ENCODE measurements at regions not wholly inside any gene's neighbourhood (a gene's known extent, or its start where the extent isn't known, plus 50 kb on each side); places are given as distances from the start of the nearest gene placed in this dataset.

DNA sequence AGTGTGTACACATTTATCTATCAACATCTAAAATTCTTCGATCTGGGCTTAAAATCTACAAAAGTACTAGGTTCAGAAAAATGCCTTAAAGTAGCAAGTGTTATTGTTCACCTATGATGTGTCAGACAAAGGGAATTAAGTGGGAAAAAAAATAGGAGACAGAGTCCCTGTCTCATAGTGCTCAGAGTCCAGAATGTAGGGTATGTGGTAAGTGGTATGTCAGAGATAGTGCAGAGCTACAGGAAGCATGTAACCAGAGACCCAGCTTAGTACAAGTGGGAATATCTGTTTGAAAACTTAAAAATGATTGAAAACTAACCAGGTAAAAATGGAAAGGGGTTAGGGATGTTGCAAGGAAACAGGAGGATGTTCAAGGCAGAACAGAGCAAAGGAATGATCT, 482.8 kb downstream of the ELAVL2 start:
- DNase-seq (ENCODE audit: low spot score in 2 of 2), result no peak
- intact Hi-C loops (cut with DNase I), result no loop called here
- no peaks in the 10 kb centered on the region for H3K4me1 ChIP-seq
- H3K9me3 ChIP-seq, result peaks cover 0 to 7% of the 10 kb centered on the region in 2 donors
- no peak overlapping the region for H3K4me3 ChIP-seq
- H3K27me3 ChIP-seq, result no peaks in the 10 kb centered on the region
- H3K36me3 ChIP-seq, result no peaks in the 10 kb centered on the region
- TF ChIP-seq, protein P1, sequence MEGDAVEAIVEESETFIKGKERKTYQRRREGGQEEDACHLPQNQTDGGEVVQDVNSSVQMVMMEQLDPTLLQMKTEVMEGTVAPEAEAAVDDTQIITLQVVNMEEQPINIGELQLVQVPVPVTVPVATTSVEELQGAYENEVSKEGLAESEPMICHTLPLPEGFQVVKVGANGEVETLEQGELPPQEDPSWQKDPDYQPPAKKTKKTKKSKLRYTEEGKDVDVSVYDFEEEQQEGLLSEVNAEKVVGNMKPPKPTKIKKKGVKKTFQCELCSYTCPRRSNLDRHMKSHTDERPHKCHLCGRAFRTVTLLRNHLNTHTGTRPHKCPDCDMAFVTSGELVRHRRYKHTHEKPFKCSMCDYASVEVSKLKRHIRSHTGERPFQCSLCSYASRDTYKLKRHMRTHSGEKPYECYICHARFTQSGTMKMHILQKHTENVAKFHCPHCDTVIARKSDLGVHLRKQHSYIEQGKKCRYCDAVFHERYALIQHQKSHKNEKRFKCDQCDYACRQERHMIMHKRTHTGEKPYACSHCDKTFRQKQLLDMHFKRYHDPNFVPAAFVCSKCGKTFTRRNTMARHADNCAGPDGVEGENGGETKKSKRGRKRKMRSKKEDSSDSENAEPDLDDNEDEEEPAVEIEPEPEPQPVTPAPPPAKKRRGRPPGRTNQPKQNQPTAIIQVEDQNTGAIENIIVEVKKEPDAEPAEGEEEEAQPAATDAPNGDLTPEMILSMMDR (IDR thresholded peaks at IDR 0.05), result no peak
- H3K27ac ChIP-seq, result no peak overlapping the region

DNA sequence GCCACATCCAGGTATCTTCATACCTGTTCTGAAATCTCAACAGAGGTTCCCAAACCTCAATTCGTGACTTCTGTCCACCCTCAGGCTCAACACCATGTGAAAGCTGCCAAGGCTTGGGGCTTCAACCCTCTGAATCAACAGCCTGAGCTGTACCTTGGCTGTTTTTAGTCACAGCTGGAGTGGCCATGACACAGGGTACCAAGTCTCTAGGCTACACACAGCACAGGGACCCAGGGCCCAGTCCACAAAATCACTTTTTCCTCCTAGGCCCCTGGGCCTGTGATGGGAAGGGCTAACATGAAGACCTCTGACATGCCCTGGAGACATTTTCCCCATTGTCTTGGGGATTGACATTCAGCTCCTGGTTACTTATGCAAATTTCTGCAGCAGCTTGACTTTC, 464.9 kb downstream of the ELAVL2 start:
- peaks cover 0 to 10% of the 10 kb centered on the region in 2 donors for H3K9me3 ChIP-seq
- H3K27me3 ChIP-seq, result no peaks in the 10 kb centered on the region
- TF ChIP-seq, protein P1 (IDR thresholded peaks at IDR 0.05), result no peak
- H3K36me3 ChIP-seq, result no peaks in the 10 kb centered on the region
- H3K27ac ChIP-seq, result no peak overlapping the region
- intact Hi-C loops (cut with DNase I), result no loop called here
- H3K4me1 ChIP-seq, result no peaks in the 10 kb centered on the region
- DNase-seq (ENCODE audit: low spot score in 2 of 2), result no peak
- H3K4me3 ChIP-seq, result no peak overlapping the region

DNA sequence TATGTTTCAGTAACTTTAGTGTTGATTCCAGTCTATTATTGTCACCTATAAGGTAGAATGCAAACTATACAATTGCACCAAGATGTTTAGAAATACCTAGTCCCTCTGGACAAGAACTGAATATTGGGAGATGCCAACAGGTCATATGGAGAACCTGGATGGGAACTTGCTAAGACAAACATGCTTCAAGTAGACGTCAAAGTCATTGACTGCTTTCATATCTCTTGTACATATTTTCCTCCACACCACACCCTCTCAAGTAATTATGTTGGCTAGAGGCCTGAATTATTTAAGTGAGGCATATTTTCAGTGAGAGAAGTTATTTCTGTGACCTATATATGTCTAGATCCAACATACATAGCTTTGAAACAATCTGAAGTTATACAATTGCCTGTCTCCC, 453.3 kb downstream of the ELAVL2 start:
- DNase-seq (ENCODE audit: low spot score in 2 of 2), result no peak
- Histone ChIP-seq H3K4me1 (no peaks in the 10 kb centered on the region), H3K9me3 (no peaks in the 10 kb centered on the region), H3K36me3 (no peaks in the 10 kb centered on the region), H3K4me3 (no peak overlapping the region), H3K27ac (no peak overlapping the region), H3K27me3 (no peaks in the 10 kb centered on the region)
- intact Hi-C loops (cut with DNase I), result no loop called here
- TF ChIP-seq, protein P1 (IDR thresholded peaks at IDR 0.05), result no peak

DNA sequence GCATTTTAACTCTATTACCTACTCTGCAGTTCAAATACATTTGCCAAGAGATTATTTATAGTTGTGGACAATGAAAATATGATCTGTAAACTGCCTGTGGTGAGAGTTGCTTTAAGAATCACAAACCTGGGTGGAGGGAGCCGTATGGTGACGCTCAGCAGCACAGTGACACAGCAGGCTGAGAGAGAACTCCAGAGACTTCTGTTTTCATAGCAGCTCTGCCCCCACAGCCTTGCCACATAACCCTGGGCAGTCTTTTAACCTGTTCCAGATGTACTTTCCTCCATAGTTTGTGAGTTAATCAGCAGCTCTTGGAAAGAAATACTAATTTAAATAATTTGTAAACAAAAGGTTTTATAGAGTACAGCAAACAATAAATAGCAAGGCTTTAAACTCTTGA, 450.5 kb downstream of the ELAVL2 start:
- no peaks in the 10 kb centered on the region for H3K4me1 ChIP-seq
- H3K36me3 ChIP-seq, result no peaks in the 10 kb centered on the region
- TF ChIP-seq, protein P1 (IDR thresholded peaks at IDR 0.05), result no peak
- H3K4me3 ChIP-seq, result no peak overlapping the region
- no peaks in the 10 kb centered on the region for H3K27me3 ChIP-seq
- intact Hi-C loops (cut with DNase I), result no loop called here
- no peak overlapping the region for H3K27ac ChIP-seq
- no peak for DNase-seq (ENCODE audit: low spot score in 2 of 2)
- H3K9me3 ChIP-seq, result no peaks in the 10 kb centered on the region

DNA sequence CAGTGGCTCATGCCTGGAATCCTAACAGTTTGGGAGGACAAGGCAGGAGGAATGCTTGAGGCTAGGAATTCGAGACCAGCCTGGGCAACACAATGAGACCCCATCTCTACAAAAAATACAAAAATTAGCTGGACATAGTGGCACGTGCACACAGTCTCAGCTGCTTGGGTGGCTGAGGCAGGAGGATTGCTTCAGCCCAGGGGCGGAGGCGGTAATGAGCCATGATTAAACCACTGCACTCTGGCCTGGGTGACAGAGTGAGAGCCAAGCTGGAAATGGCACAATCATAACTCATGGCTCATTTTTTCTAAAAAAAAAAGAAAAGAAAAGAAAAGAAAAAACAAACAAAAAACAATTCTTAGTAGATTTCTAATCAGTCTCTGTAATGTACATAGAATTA, 446.2 kb downstream of the ELAVL2 start:
- H3K27ac ChIP-seq, result peak overlapping the region in 1 of 2 donors; percentile 21
- intact Hi-C loops (cut with DNase I), result no loop called here
- H3K36me3 ChIP-seq, result no peaks in the 10 kb centered on the region
- TF ChIP-seq, protein P1 (IDR thresholded peaks at IDR 0.05), result no peak
- DNase-seq (ENCODE audit: low spot score in 2 of 2), result no peak
- no peaks in the 10 kb centered on the region for H3K4me1 ChIP-seq
- H3K4me3 ChIP-seq, result no peak overlapping the region
- H3K27me3 ChIP-seq, result no peaks in the 10 kb centered on the region
- no peaks in the 10 kb centered on the region for H3K9me3 ChIP-seq

DNA sequence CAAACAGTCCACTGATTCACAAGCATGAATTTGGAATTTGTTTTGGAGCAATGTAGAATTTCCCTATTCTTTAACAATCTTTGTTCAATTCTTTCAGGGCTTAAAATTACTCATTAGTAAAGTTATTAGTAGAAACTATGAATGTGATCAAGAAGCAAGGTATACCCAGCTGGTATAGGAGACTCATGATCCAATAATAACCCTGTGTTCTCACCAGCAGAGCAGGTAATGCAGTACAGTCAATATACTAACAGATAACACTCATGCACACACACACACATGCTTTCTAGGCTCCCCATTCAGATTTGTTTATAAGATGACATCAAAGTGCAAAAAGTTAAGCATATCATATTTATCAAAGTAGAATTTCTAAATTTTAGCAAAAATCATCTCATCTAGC, 445.2 kb downstream of the ELAVL2 start:
- intact Hi-C loops (cut with DNase I), result no loop called here
- Histone ChIP-seq H3K36me3 (no peaks in the 10 kb centered on the region), H3K27ac (no peak overlapping the region), H3K4me1 (no peaks in the 10 kb centered on the region), H3K4me3 (no peak overlapping the region), H3K27me3 (no peaks in the 10 kb centered on the region), H3K9me3 (no peaks in the 10 kb centered on the region)
- DNase-seq (ENCODE audit: low spot score in 2 of 2), result no peak
- TF ChIP-seq, protein P1 (IDR thresholded peaks at IDR 0.05), result no peak

All from ascending aorta (tissue), 2 donors.